ENCODE measurements at regions not wholly inside any gene's neighbourhood (a gene's known extent, or its start where the extent isn't known, plus 50 kb on each side); places are given as distances from the start of the nearest gene placed in this dataset.

DNA sequence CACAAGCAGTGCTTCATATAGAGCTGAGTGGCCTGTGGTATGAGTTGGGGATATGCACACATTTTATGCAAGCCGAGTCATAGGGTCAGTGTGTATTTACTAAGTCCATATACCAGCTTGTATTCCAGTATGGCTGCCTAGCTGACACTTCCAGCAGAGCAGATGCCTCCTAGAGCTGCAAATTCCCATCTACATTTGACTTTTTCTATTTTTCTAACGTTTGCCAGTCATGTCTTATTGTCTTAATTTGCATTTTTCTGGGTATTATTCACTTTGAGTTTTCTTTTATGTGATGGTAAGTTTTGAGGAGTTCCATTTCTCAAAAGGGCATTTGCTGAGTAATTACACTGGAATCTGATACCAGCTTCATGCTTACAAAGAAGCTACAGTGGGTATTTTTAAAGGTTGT, 334.5 kb upstream of the CDH2 start:
- TF ChIP-seq EZH2 (IDR thresholded peaks at IDR 0.05; ENCODE audit: borderline replicate concordance, low read depth, low read length, poor library complexity, severe bottlenecking): no peak
- TF ChIP-seq, protein P1, sequence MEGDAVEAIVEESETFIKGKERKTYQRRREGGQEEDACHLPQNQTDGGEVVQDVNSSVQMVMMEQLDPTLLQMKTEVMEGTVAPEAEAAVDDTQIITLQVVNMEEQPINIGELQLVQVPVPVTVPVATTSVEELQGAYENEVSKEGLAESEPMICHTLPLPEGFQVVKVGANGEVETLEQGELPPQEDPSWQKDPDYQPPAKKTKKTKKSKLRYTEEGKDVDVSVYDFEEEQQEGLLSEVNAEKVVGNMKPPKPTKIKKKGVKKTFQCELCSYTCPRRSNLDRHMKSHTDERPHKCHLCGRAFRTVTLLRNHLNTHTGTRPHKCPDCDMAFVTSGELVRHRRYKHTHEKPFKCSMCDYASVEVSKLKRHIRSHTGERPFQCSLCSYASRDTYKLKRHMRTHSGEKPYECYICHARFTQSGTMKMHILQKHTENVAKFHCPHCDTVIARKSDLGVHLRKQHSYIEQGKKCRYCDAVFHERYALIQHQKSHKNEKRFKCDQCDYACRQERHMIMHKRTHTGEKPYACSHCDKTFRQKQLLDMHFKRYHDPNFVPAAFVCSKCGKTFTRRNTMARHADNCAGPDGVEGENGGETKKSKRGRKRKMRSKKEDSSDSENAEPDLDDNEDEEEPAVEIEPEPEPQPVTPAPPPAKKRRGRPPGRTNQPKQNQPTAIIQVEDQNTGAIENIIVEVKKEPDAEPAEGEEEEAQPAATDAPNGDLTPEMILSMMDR (conservative IDR thresholded peaks at IDR 0.05; ENCODE audit: low read depth, low read length): no peak

Data from A673 (cell line).